ENCODE measurements at regions not wholly inside any gene's neighbourhood (a gene's known extent, or its start where the extent isn't known, plus 50 kb on each side); places are given as distances from the start of the nearest gene placed in this dataset.

GRCh38 chr5:56606192-56606591, 209.2 kb upstream of the MAP3K1 start:
- no peak for TF ChIP-seq POLR2AphosphoS5 (IDR thresholded peaks at IDR 0.05)
- TF ChIP-seq CTCF (IDR thresholded peaks at IDR 0.05; ENCODE audit: poor library complexity, severe bottlenecking): no peak
- TF ChIP-seq MXI1 (conservative IDR thresholded peaks at IDR 0.05; ENCODE audit: poor library complexity, severe bottlenecking): no peak
- no peak for TF ChIP-seq EZH2 (IDR thresholded peaks at IDR 0.05; ENCODE audit: borderline replicate concordance, insufficient read depth, low read length, poor library complexity, severe bottlenecking)
- no peak for TF ChIP-seq REST (IDR thresholded peaks at IDR 0.05; ENCODE audit: borderline replicate concordance)
